ENCODE measurements at regions not wholly inside any gene's neighbourhood (a gene's known extent, or its start where the extent isn't known, plus 50 kb on each side); places are given as distances from the start of the nearest gene placed in this dataset.
A peak's percentile ranks its signal among the peaks of the same experiment; 100 is the strongest.
"Not testable (repeated sequence)": the region's sequence is repeated elsewhere in the genome, so short reads cannot be mapped to it uniquely, and the experiment has no call there.

GRCh38 chr7:32761451-32762205, 129.9 kb downstream of the KBTBD2 start:
- DNase-seq = no peak
- intact Hi-C loops (cut with micrococcal nuclease) = loop anchor here (10.0 kb wide), 1 partner anchor 267 kb away; the partner anchor contains the start of genes AVL9 and LSM5
- no peak overlapping the region for H3K4me3 Mint-ChIP-seq

GRCh38 chr7:32760755-32761154, 130.8 kb downstream of the KBTBD2 start:
- intact Hi-C loops (cut with micrococcal nuclease) = loop anchor here (10.0 kb wide), 1 partner anchor 266 kb away; the partner anchor contains the start of genes AVL9 and LSM5
- H3K9me3 Mint-ChIP-seq; H3K36me3 Mint-ChIP-seq; H3K27ac Mint-ChIP-seq; CTCF ChIA-PET; DNase-seq; POLR2A ChIA-PET; H3K4me3 Mint-ChIP-seq; H3K4me1 Mint-ChIP-seq (ENCODE audit: low read depth): not testable (repeated sequence)
- peaks cover 41% of the 10 kb centered on the region for H3K27me3 Mint-ChIP-seq

More at GRCh38 chr7:32761451-32762205, 129.9 kb downstream of the KBTBD2 start:
- ChIA-PET POLR2A (no interaction called here), CTCF (no interaction called here)
- H3K36me3 Mint-ChIP-seq = no peaks in the 10 kb centered on the region
- peaks cover 8% of the 10 kb centered on the region for H3K4me1 Mint-ChIP-seq (ENCODE audit: low read depth)
- H3K27me3 Mint-ChIP-seq = peaks cover 38% of the 10 kb centered on the region
- no peak overlapping the region for H3K27ac Mint-ChIP-seq
- H3K9me3 Mint-ChIP-seq = no peaks in the 10 kb centered on the region

- H3K27me3 Mint-ChIP-seq = peaks cover 38% of the 10 kb centered on the region
- H3K4me1 Mint-ChIP-seq (ENCODE audit: low read depth); POLR2A ChIA-PET; H3K9me3 Mint-ChIP-seq; DNase-seq; H3K4me3 Mint-ChIP-seq; H3K36me3 Mint-ChIP-seq; H3K27ac Mint-ChIP-seq: not testable (repeated sequence)
- CTCF ChIA-PET = interaction anchor here (0.6 kb wide), 1 partner anchor 26 kb away, joined by 3 read pairs; no protein-coding TSS in a partner anchor
- intact Hi-C loops (cut with micrococcal nuclease) = loop anchor here (10.0 kb wide), 1 partner anchor 265 kb away; the partner anchor contains the start of genes AVL9 and LSM5
These were observed 131.7 kb downstream of the KBTBD2 start for GRCh38 chr7:32759859-32760258.

- H3K36me3 Mint-ChIP-seq; H3K4me1 Mint-ChIP-seq (ENCODE audit: low read depth); H3K9me3 Mint-ChIP-seq; DNase-seq; CTCF ChIA-PET; POLR2A ChIA-PET; H3K4me3 Mint-ChIP-seq; H3K27ac Mint-ChIP-seq; intact Hi-C loops (cut with micrococcal nuclease); H3K27me3 Mint-ChIP-seq: not testable (repeated sequence)
These were observed 137.7 kb downstream of the KBTBD2 start for GRCh38 chr7:32753872-32754271.

- H3K9me3 Mint-ChIP-seq; H3K27ac Mint-ChIP-seq; H3K27me3 Mint-ChIP-seq; H3K4me1 Mint-ChIP-seq (ENCODE audit: low read depth); CTCF ChIA-PET; POLR2A ChIA-PET; intact Hi-C loops (cut with micrococcal nuclease); H3K4me3 Mint-ChIP-seq; DNase-seq; H3K36me3 Mint-ChIP-seq: not testable (repeated sequence)
These were observed 143.2 kb downstream of the KBTBD2 start for GRCh38 chr7:32748337-32748736.

GRCh38 chr7:32747443-32748148, 144.0 kb downstream of the KBTBD2 start:
- CTCF ChIA-PET; H3K9me3 Mint-ChIP-seq; DNase-seq; H3K4me3 Mint-ChIP-seq; intact Hi-C loops (cut with micrococcal nuclease); H3K36me3 Mint-ChIP-seq; H3K27ac Mint-ChIP-seq; H3K4me1 Mint-ChIP-seq (ENCODE audit: low read depth); H3K27me3 Mint-ChIP-seq; POLR2A ChIA-PET: not testable (repeated sequence)

GRCh38 chr7:32741853-32742476, 149.6 kb downstream of the KBTBD2 start:
- intact Hi-C loops (cut with micrococcal nuclease); CTCF ChIA-PET; H3K9me3 Mint-ChIP-seq; H3K4me3 Mint-ChIP-seq; H3K27ac Mint-ChIP-seq; DNase-seq; H3K36me3 Mint-ChIP-seq; POLR2A ChIA-PET; H3K4me1 Mint-ChIP-seq (ENCODE audit: low read depth): not testable (repeated sequence)
- peaks cover 10% of the 10 kb centered on the region for H3K27me3 Mint-ChIP-seq

GRCh38 chr7:32739749-32740148, 151.8 kb downstream of the KBTBD2 start:
- H3K9me3 Mint-ChIP-seq; intact Hi-C loops (cut with micrococcal nuclease); CTCF ChIA-PET; H3K36me3 Mint-ChIP-seq; H3K4me1 Mint-ChIP-seq (ENCODE audit: low read depth); H3K4me3 Mint-ChIP-seq; DNase-seq; POLR2A ChIA-PET; H3K27ac Mint-ChIP-seq: not testable (repeated sequence)
- peaks cover 12% of the 10 kb centered on the region for H3K27me3 Mint-ChIP-seq

GRCh38 chr7:32738390-32738789, 153.2 kb downstream of the KBTBD2 start:
- CTCF ChIA-PET = interaction anchor here (0.8 kb wide), 1 partner anchor 370 kb away, joined by 3 read pairs; no protein-coding TSS in a partner anchor
- H3K27ac Mint-ChIP-seq; H3K4me3 Mint-ChIP-seq; H3K36me3 Mint-ChIP-seq; DNase-seq; H3K9me3 Mint-ChIP-seq; intact Hi-C loops (cut with micrococcal nuclease); H3K27me3 Mint-ChIP-seq; POLR2A ChIA-PET; H3K4me1 Mint-ChIP-seq (ENCODE audit: low read depth): not testable (repeated sequence)

- H3K27ac Mint-ChIP-seq; POLR2A ChIA-PET; H3K36me3 Mint-ChIP-seq; H3K4me3 Mint-ChIP-seq; DNase-seq; H3K9me3 Mint-ChIP-seq; CTCF ChIA-PET; intact Hi-C loops (cut with micrococcal nuclease); H3K4me1 Mint-ChIP-seq (ENCODE audit: low read depth); H3K27me3 Mint-ChIP-seq: not testable (repeated sequence)
These were observed 158.8 kb downstream of the KBTBD2 start for GRCh38 chr7:32732767-32733166.

- peaks cover 12% of the 10 kb centered on the region for H3K27me3 Mint-ChIP-seq
- H3K4me1 Mint-ChIP-seq (ENCODE audit: low read depth); POLR2A ChIA-PET; CTCF ChIA-PET; H3K27ac Mint-ChIP-seq; H3K36me3 Mint-ChIP-seq; DNase-seq; H3K9me3 Mint-ChIP-seq: not testable (repeated sequence)
- H3K4me3 Mint-ChIP-seq = peak overlapping the region; percentile 35
- intact Hi-C loops (cut with micrococcal nuclease) = loop anchor here (2.0 kb wide), 1 partner anchor 235 kb away; the partner anchor contains the start of gene AVL9
These were observed 162.3 kb downstream of the KBTBD2 start for GRCh38 chr7:32729335-32729675.

GRCh38 chr7:32728412-32729334, 162.9 kb downstream of the KBTBD2 start:
- POLR2A ChIA-PET; CTCF ChIA-PET; H3K4me1 Mint-ChIP-seq (ENCODE audit: low read depth); H3K27ac Mint-ChIP-seq; H3K9me3 Mint-ChIP-seq; H3K36me3 Mint-ChIP-seq: not testable (repeated sequence)
- Mint-ChIP-seq H3K4me3 (peak overlapping the region; percentile 61), H3K27me3 (peaks cover 12% of the 10 kb centered on the region)
- intact Hi-C loops (cut with micrococcal nuclease) = loop anchor here (2.0 kb wide), 1 partner anchor 234 kb away; the partner anchor contains the start of gene AVL9
- peak; percentile 53 for DNase-seq

All from activated CD4-positive, alpha-beta memory T cell treated with anti-CD3 and anti-CD28 coated beads for 36 hours (primary cell).